Endodermal cell (in vitro differentiated cells): ENCODE measurements at regions not wholly inside any gene's neighbourhood (a gene's known extent, or its start where the extent isn't known, plus 50 kb on each side); places are given as distances from the start of the nearest gene placed in this dataset.

Source experiments
- DNase-seq: peaks from one replicate; pipeline ENCODE4 v3.0.0-alpha.2; 2017
- H3K27ac ChIP-seq: 2 replicates; pipeline ENCODE4 v1.5.1; 2013; ENCODE audit warnings: mild to moderate bottlenecking, low read depth, low read length, moderate library complexity
- H3K27me3 ChIP-seq: 2 replicates; pipeline ENCODE4 v1.6.1; 2013; ENCODE audit warnings: mild to moderate bottlenecking, low read length, moderate library complexity; ENCODE audit not compliant: insufficient read depth, control insufficient read depth, poor library complexity, severe bottlenecking
- H3K36me3 ChIP-seq: 2 replicates; pipeline ENCODE4 v1.7.0; 2013; ENCODE audit warnings: mild to moderate bottlenecking, low read length, moderate library complexity; ENCODE audit not compliant: control insufficient read depth, insufficient read depth
- H3K4me1 ChIP-seq: one replicate; pipeline ENCODE4 v1.7.0; 2013; ENCODE audit warnings: low read length; ENCODE audit not compliant: control insufficient read depth, insufficient read depth
- H3K4me3 ChIP-seq: 2 replicates; pipeline ENCODE4 v1.5.1; 2013; ENCODE audit warnings: mild to moderate bottlenecking, low read length, moderate library complexity
- H3K9ac ChIP-seq: 2 replicates; pipeline ENCODE4 v1.6.1; 2013; ENCODE audit warnings: mild to moderate bottlenecking, low read length, moderate library complexity; ENCODE audit not compliant: poor library complexity, severe bottlenecking; ENCODE audit errors: extremely low read depth
- H3K9me3 ChIP-seq: 2 replicates; pipeline ENCODE4 v1.6.1; 2013; ENCODE audit warnings: mild to moderate bottlenecking, low read length, moderate library complexity; ENCODE audit not compliant: control insufficient read depth
- H3K27ac Mint-ChIP-seq: 2 replicates; pipeline ENCODE4 v1.8.0; 2020; ENCODE audit warnings: mixed read lengths
- H3K27me3 Mint-ChIP-seq: 2 replicates; pipeline ENCODE4 v1.8.0; 2021; ENCODE audit warnings: mild to moderate bottlenecking, mixed read lengths; ENCODE audit not compliant: insufficient read depth
- H3K36me3 Mint-ChIP-seq: 2 replicates; pipeline ENCODE4 v1.8.0; 2020; ENCODE audit warnings: low read depth, mixed read lengths
- H3K4me1 Mint-ChIP-seq: 2 replicates; pipeline ENCODE4 v1.8.0; 2020; ENCODE audit warnings: mixed read lengths
- H3K4me3 Mint-ChIP-seq: 2 replicates; pipeline ENCODE4 v1.8.0; 2020; ENCODE audit warnings: mild to moderate bottlenecking, moderate library complexity, mixed read lengths
- H3K9me3 Mint-ChIP-seq: 2 replicates; pipeline ENCODE4 v1.8.0; 2020; ENCODE audit warnings: mild to moderate bottlenecking, mixed read lengths
- CTCF ChIP-seq: fragments of 200-600 bp; sonication (generic); conservative IDR thresholded peaks from 2 replicates; pipeline ENCODE4 v1.5.0; 2021; ENCODE audit warnings: antibody characterized with exemption, mild to moderate bottlenecking
- WGBS, 2 experiments: methylation state at CpG; one replicate each; pipeline versions ENCODE4 v1.1.5 to v1.1.7; 2013; ENCODE audit warnings: missing lambda C conversion rate in 2 of 2, mixed read lengths in 1 of 2; ENCODE audit not compliant: insufficient coverage in 1 of 2, insufficient read length in 1 of 2; 5-methylcytosine and 5-hydroxymethylcytosine counted together

- Mint-ChIP-seq H3K36me3 (no peaks in the 10 kb centered on the region), H3K4me1 (peaks cover 6% of the 10 kb centered on the region), H3K27ac (no peak overlapping the region), H3K4me3 (no peak overlapping the region), H3K27me3 (no peaks in the 10 kb centered on the region), H3K9me3 (peaks cover 9% of the 10 kb centered on the region)
- TF ChIP-seq CTCF, result no peak
- DNase-seq, result no peak
- H3K27ac ChIP-seq, result no peak overlapping the region
- no peaks in the 10 kb centered on the region for H3K27me3 ChIP-seq
- WGBS, 2 experiments, result 88 to 90% methylated on average over 2 to 8 of the region's 8 CpGs
- H3K4me3 ChIP-seq, result no peak overlapping the region
- no peak overlapping the region for H3K9ac ChIP-seq
- peaks cover 8% of the 10 kb centered on the region for H3K9me3 ChIP-seq
- H3K4me1 ChIP-seq, result peaks cover 6% of the 10 kb centered on the region
- H3K36me3 ChIP-seq, result no peaks in the 10 kb centered on the region
Observed at GRCh38 chr9:84397822-84398221, 57.3 kb upstream of the SLC28A3 start.

- Histone ChIP-seq H3K4me3 (no peak overlapping the region), H3K4me1 (no peaks in the 10 kb centered on the region), H3K36me3 (no peaks in the 10 kb centered on the region), H3K27me3 (no peaks in the 10 kb centered on the region), H3K9ac (no peak overlapping the region), H3K27ac (no peak overlapping the region), H3K9me3 (peaks cover 8% of the 10 kb centered on the region)
- Mint-ChIP-seq H3K36me3 (no peaks in the 10 kb centered on the region), H3K4me1 (no peaks in the 10 kb centered on the region), H3K9me3 (peaks cover 18% of the 10 kb centered on the region), H3K27me3 (no peaks in the 10 kb centered on the region), H3K27ac (no peak overlapping the region), H3K4me3 (no peak overlapping the region)
- 90 to 91% methylated on average over 2 to 4 of the region's 4 CpGs for WGBS, 2 experiments
- no peak for DNase-seq
- no peak for TF ChIP-seq CTCF
Observed at GRCh38 chr9:84402517-84402916, 62.0 kb upstream of the SLC28A3 start.

GRCh38 chr9:84403288-84403687 is 62.7 kb upstream of the SLC28A3 start:
- no peaks in the 10 kb centered on the region for H3K27me3 Mint-ChIP-seq
- DNase-seq, result no peak
- H3K36me3 ChIP-seq, result no peaks in the 10 kb centered on the region
- H3K27ac ChIP-seq, result no peak overlapping the region
- H3K27me3 ChIP-seq, result no peaks in the 10 kb centered on the region
- H3K4me1 ChIP-seq, result no peaks in the 10 kb centered on the region
- whole genome bisulfite sequencing, 2 experiments, result 90 to 100% methylated on average over 1 to 3 of the region's 3 CpGs
- H3K9ac ChIP-seq, result no peak overlapping the region
- peaks cover 22% of the 10 kb centered on the region for H3K9me3 Mint-ChIP-seq
- TF ChIP-seq CTCF, result no peak
- H3K27ac Mint-ChIP-seq, result no peak overlapping the region
- no peaks in the 10 kb centered on the region for H3K4me1 Mint-ChIP-seq
- no peak overlapping the region for H3K4me3 Mint-ChIP-seq
- H3K36me3 Mint-ChIP-seq, result no peaks in the 10 kb centered on the region
- peaks cover 8% of the 10 kb centered on the region for H3K9me3 ChIP-seq
- H3K4me3 ChIP-seq, result no peak overlapping the region
